ENCODE measurements at regions not wholly inside any gene's neighbourhood (a gene's known extent, or its start where the extent isn't known, plus 50 kb on each side); places are given as distances from the start of the nearest gene placed in this dataset.
"Not testable (repeated sequence)": the region's sequence is repeated elsewhere in the genome, so short reads cannot be mapped to it uniquely, and the experiment has no call there.

GRCh38 chr7:149681274-149681673 is 92.1 kb downstream of the ZNF467 start:
- Histone ChIP-seq H4K20me1 (ENCODE audit: insufficient read depth) (no peaks in the 10 kb centered on the region), H3K4me3 (IDR thresholded peaks at IDR 0.05; ENCODE audit: insufficient read depth, low read depth, low read length) (no peak overlapping the region), H3K9ac (no peak overlapping the region), H2AFZ (ENCODE audit: low read depth) (no peak overlapping the region), H3K79me2 (ENCODE audit: insufficient read depth, low read depth) (no peaks in the 10 kb centered on the region), H3K27me3 (ENCODE audit: insufficient read depth, low read depth) (no peaks in the 10 kb centered on the region), H3K4me1 (ENCODE audit: low read depth, poor library complexity, severe bottlenecking) (no peaks in the 10 kb centered on the region), H3K4me2 (no peak overlapping the region), H3K27ac (no peak overlapping the region), H3K36me3 (ENCODE audit: insufficient read depth) (no peaks in the 10 kb centered on the region)
- no peak for TF ChIP-seq CTCF (conservative IDR thresholded peaks at IDR 0.05; ENCODE audit: low read depth, low read length)

- Histone ChIP-seq H2AFZ (ENCODE audit: low read depth) (no peak overlapping the region), H3K36me3 (ENCODE audit: insufficient read depth) (no peaks in the 10 kb centered on the region), H3K4me1 (ENCODE audit: low read depth, poor library complexity, severe bottlenecking) (no peaks in the 10 kb centered on the region)
Measured at GRCh38 chr7:149680331-149681025, 92.9 kb downstream of the ZNF467 start.

GRCh38 chr7:149674728-149675385 is 98.5 kb downstream of the ZNF467 start:
- not testable (repeated sequence) for H2AFZ ChIP-seq (ENCODE audit: low read depth); H3K4me1 ChIP-seq (ENCODE audit: low read depth, poor library complexity, severe bottlenecking); H3K27ac ChIP-seq; H3K79me2 ChIP-seq (ENCODE audit: insufficient read depth, low read depth); H3K9ac ChIP-seq; H3K36me3 ChIP-seq (ENCODE audit: insufficient read depth); H3K27me3 ChIP-seq (ENCODE audit: insufficient read depth, low read depth); H3K4me3 ChIP-seq (IDR thresholded peaks at IDR 0.05; ENCODE audit: insufficient read depth, low read depth, low read length); H4K20me1 ChIP-seq (ENCODE audit: insufficient read depth); H3K4me2 ChIP-seq

More at GRCh38 chr7:149680331-149681025, 92.9 kb downstream of the ZNF467 start:
- no peaks in the 10 kb centered on the region for H4K20me1 ChIP-seq (ENCODE audit: insufficient read depth)
- H3K4me2 ChIP-seq: no peak overlapping the region
- TF ChIP-seq CTCF (conservative IDR thresholded peaks at IDR 0.05; ENCODE audit: low read depth, low read length): no peak
- H3K27me3 ChIP-seq (ENCODE audit: insufficient read depth, low read depth): no peaks in the 10 kb centered on the region
- no peak overlapping the region for H3K27ac ChIP-seq
- no peak overlapping the region for H3K9ac ChIP-seq
- H3K4me3 ChIP-seq (IDR thresholded peaks at IDR 0.05; ENCODE audit: insufficient read depth, low read depth, low read length): no peak overlapping the region
- H3K79me2 ChIP-seq (ENCODE audit: insufficient read depth, low read depth): no peaks in the 10 kb centered on the region

GRCh38 chr7:149673006-149673405 is 100.4 kb downstream of the ZNF467 start:
- H3K4me2 ChIP-seq: no peak overlapping the region
- H3K79me2 ChIP-seq (ENCODE audit: insufficient read depth, low read depth): no peaks in the 10 kb centered on the region
- no peak for TF ChIP-seq CTCF (conservative IDR thresholded peaks at IDR 0.05; ENCODE audit: low read depth, low read length)
- no peaks in the 10 kb centered on the region for H3K36me3 ChIP-seq (ENCODE audit: insufficient read depth)
- H2AFZ ChIP-seq (ENCODE audit: low read depth): no peak overlapping the region
- H3K27me3 ChIP-seq (ENCODE audit: insufficient read depth, low read depth): no peaks in the 10 kb centered on the region
- H3K27ac ChIP-seq: no peak overlapping the region
- H3K4me3 ChIP-seq (IDR thresholded peaks at IDR 0.05; ENCODE audit: insufficient read depth, low read depth, low read length): no peak overlapping the region
- H3K4me1 ChIP-seq (ENCODE audit: low read depth, poor library complexity, severe bottlenecking): no peaks in the 10 kb centered on the region
- H3K9ac ChIP-seq: no peak overlapping the region
- no peaks in the 10 kb centered on the region for H4K20me1 ChIP-seq (ENCODE audit: insufficient read depth)

- Histone ChIP-seq H3K27ac (no peak overlapping the region), H3K4me2 (no peak overlapping the region), H3K4me1 (ENCODE audit: low read depth, poor library complexity, severe bottlenecking) (no peaks in the 10 kb centered on the region), H4K20me1 (ENCODE audit: insufficient read depth) (no peaks in the 10 kb centered on the region), H3K4me3 (IDR thresholded peaks at IDR 0.05; ENCODE audit: insufficient read depth, low read depth, low read length) (no peak overlapping the region), H3K27me3 (ENCODE audit: insufficient read depth, low read depth) (no peaks in the 10 kb centered on the region), H3K36me3 (ENCODE audit: insufficient read depth) (no peaks in the 10 kb centered on the region), H3K9ac (no peak overlapping the region), H2AFZ (ENCODE audit: low read depth) (no peak overlapping the region), H3K79me2 (ENCODE audit: insufficient read depth, low read depth) (no peaks in the 10 kb centered on the region)
- no peak for TF ChIP-seq CTCF (conservative IDR thresholded peaks at IDR 0.05; ENCODE audit: low read depth, low read length)
Measured at GRCh38 chr7:149670288-149670687, 103.1 kb downstream of the ZNF467 start.
